ENCODE measurements at regions not wholly inside any gene's neighbourhood (a gene's known extent, or its start where the extent isn't known, plus 50 kb on each side); places are given as distances from the start of the nearest gene placed in this dataset.
"Not testable (repeated sequence)": the region's sequence is repeated elsewhere in the genome, so short reads cannot be mapped to it uniquely, and the experiment has no call there.

DNA sequence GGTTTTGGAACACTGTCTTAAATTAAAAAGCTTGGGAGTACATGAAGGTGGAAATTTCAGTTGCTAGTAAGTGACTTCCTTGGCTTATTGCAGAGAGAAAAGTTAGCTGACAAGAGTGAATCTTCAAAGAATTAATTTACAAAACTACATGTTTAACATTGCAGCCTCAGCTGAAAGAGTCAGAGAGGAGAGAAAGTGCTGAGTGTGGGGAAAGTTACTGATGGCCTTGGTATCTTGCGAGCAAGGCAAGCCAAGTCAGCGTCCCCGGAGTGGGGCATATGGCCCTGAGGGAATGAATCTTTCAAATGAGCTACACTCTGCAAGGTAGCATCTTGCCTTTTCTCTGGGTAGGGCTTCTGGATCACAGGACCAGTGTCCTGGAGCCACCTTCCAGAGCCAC lies 131.3 kb downstream of the LPIN1 start:
- no peak for DNase-seq

DNA sequence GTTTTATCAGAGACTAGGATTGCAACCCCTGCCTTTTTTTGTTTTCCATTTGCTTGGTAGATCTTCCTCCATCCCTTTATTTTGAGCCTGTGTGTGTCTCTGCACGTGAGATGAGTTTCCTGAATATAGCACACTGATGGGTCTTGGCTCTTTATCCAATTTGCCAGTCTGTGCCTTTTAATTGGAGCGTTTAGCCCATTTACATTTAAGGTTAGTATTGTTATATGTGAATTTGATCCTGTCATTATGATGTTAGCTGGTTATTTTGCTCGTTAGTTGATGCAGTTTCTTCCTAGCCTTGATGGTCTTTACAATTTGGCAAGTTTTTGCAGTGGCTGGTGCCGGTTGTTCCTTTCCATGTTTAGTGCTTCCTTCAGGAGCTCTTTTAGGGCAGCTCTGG lies 138.8 kb downstream of the LPIN1 start:
- DNase-seq, result not testable (repeated sequence)

DNA sequence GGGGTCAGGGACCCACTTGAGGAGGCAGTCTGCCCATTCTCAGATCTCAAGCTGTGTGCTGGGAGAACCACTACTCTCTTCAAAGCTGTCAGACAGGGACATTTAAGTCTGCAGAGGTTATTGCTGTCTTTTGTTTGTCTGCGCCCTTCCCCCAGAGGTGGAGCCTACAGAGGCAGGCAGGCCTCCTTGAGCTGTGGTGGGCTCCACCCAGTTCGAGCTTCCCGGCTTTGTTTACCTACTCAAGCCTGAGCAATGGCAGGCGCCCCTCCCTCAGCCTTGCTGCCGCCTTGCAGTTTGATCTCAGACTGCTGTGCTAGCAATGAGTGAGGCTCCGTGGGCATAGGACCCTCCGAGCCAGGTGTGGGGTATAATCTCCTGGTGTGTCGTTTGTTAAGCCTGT lies 140.5 kb downstream of the LPIN1 start:
- DNase-seq, result not testable (repeated sequence)

DNA sequence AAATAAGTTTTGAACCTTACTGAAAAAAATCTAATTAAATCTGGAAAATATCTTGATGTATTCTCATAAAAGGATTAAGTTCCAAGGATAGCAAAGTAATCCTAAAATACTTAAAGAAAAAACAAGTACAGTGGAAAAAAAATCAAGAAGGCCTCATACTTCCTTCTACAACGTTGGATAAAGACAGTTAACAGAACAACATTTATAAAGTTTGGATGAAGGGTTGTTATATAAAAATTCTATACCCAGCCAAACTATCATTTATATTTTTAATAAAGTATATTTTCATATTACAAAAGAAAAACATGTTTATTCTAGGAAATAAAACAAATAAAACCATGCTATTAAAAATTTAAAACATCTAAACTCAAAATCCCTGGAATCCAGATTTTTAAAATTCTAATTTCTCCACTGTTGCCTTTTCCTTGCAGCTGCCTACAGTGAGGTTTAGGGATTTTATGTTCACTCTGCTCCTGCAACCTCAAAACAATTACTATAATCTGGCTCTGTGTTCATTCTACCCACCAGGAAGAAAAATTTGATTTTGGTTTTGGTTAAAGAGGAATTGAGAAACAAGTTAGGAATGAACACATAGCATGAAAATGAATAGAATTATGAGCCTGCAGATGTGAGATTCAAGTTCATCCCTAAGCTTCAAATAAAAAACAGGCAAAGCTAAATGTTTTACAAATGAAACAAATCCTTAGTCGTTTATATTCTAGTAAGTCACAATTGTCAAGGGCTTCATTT lies 142.8 kb downstream of the LPIN1 start:
- DNase-seq, result no peak

DNA sequence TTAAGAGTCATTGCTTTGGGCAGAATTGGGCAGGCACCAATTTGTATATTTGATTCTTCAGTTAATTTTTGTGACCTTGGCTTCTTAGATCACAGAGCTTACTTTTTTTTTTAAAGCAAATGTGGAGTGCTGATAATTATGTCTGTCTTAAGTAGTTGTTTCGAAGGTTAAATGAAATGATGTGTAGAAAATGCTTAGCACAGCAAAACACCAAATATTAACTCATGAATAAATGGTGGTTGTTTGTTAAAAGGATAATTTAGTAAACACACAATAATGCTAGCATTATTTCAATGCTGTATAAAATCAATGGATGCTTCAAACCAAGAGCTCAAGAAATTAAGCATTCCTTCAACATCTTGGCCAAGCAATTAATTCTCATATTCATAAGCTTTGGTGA lies 143.4 kb downstream of the LPIN1 start:
- no peak for DNase-seq

DNA sequence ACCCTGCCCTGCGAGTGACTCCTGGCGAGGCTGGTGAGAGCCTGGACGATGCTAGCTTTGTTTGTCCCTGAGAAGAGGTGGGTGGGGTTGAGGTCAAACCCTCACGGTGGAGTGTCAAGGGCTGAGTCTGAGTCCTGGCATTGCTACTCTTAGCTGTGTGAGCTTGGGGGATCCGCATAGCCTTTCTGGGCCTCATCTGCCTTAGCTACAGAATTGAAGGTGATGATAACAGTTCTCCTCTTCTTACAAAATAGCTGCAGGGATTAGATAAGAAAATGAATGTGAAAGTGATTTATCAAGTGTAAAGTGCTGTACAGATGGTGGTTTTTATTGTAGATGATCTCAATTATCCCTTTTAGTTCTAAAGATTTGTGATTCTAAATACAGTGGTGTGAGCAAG lies 144.6 kb downstream of the LPIN1 start:
- no peak for DNase-seq

DNA sequence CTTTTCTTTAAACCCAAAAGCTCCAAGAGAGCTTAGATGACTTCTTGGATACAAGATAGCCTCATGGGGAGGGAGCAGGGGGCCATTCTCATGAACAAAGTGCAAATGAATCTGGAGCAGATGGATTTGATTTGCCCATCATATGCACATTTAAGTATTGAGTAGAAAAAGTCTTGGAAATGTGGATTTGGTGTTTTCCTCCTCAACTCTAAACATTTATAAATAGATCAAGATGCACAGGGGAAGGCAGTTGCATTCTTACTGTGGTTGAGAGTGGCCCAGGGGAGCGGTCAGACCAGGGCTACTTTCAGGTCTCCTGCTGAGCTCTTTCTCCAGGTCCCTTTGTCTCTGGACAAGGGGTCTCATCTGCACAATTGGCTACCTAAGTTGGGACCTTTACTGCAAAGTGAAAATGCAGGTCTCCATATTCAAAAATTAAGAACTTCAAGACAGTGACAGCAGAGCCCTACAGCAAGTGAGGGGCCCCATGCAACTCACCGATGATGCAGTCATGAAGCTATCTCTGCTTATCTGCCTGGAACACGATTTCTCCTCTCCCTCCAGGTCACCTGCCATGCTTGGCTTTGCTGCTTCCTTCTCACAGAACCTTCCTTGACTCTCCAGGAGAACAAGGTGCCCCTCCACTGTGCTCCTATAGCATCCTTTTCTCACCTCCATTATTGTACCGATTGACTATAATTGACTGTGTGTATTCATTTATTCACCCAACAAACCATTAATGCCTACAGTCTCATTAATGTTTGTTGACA lies 145.4 kb downstream of the LPIN1 start:
- no peak for DNase-seq

DNA sequence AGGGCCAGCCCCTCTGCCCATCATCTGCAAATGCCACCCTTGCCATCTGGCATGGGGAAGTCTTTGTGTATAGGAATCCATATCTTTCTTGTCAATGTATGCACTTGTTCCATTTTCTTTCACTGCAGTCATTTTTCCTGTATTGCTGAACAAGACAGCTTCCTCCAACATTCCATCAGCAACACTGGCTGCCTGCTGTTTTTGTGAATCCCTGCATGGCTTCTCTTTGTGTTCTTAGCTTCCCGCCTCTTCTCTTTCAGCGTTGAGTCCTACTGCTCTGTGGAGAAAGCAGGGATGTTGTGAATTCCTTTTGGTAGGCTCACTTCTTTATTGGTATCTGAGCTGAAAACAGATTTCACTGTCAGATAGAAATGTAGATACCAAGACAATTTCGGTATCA lies 150.0 kb downstream of the LPIN1 start:
- DNase-seq, result no peak

DNA sequence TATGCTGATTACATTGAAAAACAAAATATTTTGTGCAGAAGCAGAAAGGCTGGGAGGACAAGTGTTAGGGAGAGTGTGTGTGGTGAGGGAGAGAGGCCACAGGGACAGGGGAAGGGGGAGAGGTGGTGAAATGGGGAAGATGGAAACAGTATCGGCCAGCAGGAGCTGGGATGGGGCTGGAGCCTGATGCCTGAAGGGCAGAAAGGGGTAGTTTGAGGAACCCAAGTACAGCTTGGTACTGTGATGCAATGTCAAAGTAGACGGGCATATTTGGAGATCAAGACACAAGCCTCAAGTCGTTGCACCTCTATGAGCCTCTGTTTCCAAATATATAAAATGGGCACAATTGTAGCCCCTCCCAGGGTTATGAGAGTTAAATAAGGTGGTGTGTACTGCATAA lies 152.1 kb downstream of the LPIN1 start:
- no peak for DNase-seq

DNA sequence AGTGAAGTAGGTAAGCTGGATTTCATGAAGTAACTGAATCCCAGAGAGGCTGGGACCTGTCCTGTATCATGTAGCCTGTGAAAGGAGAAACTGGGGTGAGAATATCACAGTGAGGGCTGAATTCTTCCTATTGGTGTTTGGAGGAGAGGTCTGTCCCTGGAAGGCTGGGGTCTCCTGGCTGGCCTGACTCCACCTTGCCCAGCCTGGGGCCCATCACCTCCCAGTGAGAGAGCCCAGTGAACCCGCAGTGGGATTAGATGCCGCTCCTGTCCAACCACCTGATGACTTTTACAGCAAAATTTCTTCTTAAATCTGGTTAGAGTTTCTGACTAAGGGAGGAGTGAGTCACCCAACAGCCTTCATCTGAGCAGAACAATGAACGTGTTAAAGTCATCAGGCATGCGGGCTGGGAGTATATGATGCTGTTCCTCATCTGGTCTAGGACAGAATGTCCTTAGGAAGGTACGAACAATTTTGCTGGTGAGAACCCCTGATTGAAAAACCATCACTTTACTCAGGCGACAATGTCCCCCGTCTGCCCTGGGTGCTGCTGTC lies 152.9 kb downstream of the LPIN1 start:
- no peak for DNase-seq

DNA sequence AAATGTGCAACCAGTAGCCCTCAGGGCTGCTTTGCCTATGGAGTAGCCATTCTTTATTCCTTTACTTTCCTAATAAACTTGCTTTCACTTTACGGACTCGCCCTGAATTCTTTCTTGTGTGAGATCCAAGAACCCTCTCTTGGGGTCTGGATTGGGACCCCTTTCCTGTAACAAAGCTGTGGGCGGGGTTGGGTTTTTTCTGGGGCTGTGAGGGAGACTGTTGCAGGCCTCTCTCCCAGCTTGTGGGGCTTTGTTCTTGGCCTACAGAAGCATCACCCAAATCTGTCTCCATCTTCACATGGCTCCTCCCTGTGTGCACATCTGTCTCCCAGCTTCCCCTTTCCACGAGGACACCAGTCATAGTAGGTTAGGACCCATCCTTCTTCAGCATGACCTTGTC lies 154.5 kb downstream of the LPIN1 start:
- not testable (repeated sequence) for DNase-seq

DNA sequence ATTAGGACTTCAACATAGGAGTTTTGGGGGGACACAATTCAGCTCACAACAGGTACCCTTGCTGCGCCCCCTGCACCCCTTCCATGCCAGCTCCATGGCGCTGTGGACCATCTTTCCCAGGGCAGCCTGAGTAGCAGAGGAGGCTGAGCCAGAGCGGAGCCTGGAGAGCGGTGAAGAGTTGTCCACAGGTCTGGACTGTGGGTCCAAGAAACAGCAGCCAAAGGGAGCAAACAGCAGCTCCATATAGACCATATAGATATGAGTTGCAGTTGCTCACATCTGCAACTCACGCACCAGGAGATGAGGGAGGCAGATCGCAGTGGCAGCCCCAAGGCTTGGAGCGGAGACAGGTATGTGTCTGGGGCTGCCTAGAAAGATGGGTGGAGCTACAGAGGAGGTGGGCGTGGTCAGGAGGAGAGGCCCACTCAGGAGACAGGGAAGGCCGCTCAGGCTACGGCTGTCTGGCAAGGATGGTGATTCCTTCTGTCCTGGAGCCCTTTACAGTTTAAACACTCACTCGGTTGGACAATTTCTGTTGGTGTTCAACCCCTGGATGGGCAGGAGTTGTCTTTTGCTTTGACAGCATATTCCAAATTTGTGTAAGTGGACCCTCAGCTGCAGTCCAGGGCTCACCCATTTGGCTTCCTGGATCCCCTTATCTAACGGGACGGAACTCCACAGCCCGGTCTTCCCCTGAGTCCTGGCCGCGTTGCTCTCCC lies 155.1 kb downstream of the LPIN1 start:
- DNase-seq, result no peak

DNA sequence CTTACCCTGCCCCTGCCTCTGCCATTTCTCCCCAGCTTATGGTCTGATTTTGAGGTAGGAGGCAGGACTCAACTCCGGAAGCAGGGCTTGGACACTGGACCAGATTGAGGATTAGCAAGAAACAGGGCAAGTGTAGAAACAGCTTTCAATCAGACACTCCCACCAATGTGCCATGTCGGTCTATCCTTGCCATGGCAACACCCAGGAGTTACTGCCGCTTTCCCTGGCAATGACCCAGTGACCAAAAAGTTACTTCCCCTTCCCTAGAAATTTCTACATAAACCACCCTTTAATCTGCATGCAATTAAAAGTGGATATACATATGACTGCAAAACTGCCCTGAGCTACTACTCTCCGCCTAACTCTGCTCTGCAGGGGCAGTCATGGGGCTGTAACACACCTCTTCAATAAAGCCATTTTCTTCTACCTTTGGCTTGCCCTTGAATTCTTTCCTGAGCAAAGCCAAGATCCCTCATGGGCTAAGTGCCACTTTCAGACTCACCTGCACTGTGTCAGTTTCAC lies 156.7 kb downstream of the LPIN1 start:
- DNase-seq, result no peak

DNA sequence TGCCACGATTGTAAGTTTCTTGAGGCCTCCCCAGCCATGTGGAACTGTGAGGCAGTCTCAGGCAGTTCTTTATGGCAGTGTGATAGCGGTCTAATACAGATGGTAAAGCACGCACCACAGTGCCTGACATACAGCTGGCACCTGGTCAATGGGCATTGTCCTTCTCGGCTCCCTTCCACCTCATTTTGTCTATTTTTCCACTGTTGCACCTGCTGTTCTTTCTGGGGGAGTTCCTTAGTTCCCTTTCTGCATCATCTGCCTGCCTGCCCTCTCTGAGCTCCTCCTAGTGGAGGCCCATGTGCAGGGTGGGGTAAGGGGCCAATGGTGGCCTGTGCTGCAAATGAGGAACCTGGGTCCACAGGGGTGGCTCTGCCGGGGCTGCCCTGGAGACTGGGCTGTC lies 157.6 kb downstream of the LPIN1 start:
- DNase-seq, result no peak

DNA sequence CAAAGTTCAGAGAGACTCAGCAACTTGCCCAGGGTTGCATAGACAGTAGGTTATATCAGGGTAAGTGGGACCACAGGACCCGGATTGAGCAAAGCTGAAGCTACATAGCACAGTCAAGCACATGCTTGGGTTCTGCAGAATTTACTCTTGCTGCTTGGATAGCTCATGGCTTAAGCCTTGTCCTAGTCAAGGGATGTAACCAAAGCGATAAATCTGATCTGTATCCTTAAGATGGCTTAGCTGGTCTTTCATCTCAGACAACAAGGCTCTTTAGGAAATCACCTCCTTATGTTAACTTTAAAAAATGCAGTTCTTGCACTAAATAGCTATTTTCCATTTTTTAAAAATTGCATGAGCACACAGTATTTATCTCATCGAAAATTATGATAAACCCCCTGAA lies 158.5 kb downstream of the LPIN1 start:
- DNase-seq, result no peak

DNA sequence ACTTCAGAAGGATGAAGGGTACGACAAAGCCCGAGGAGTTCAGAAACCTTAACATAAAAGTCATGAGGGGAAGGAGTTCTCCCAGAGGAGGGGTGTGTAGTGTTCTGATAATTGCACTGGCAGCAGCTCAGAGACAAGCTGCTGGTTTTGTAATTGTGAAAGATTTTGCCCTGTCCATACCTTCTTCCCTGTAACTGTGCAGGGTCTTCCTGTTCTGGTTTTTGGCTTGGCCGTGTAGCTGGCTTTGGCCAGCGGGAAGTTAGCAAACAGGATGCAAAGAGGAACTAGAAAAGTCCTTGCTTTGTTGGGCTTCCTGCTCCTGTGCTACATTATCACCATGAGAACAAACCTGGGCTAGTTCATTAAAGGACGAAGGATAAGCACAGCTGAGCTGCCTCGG lies 160.8 kb downstream of the LPIN1 start:
- no peak for DNase-seq

DNA sequence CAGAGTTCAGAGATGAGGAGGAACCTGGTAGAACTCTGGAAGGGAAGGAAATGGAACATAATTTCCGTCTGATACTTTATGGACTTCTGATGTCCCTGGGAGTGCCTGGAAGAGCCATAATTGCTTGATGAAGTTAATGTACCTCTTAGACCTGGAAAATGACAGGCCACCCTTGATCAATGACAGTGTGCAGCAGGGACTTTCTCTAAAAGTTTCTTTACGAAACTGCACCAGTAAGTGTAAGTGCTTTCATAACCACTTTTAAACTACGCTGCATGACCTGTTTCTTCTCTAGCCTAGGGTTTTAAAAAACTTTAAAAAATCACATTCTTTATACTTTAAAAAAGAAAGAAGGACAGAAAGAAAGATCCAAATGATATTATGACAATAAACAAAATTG lies 164.5 kb downstream of the LPIN1 start:
- DNase-seq, result no peak

DNA sequence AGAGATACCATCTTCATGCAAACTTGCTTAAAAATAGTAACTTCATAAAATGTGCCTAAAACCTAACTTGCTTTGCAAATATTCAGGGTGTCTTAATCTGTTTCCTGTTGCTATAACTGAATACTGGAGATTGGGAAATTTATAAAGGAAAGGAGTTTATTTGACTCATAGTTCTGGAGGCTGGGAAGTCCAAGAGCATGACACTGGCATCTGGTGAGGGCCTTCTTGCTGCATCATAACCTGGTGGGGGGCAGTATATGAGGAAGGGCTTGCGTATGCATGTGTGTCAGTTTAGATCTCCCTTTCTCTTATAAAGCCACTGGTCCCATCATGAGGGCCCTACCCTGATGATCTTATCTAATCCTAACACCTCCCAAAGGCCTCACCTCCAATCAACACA lies 166.5 kb downstream of the LPIN1 start:
- no peak for DNase-seq

DNA sequence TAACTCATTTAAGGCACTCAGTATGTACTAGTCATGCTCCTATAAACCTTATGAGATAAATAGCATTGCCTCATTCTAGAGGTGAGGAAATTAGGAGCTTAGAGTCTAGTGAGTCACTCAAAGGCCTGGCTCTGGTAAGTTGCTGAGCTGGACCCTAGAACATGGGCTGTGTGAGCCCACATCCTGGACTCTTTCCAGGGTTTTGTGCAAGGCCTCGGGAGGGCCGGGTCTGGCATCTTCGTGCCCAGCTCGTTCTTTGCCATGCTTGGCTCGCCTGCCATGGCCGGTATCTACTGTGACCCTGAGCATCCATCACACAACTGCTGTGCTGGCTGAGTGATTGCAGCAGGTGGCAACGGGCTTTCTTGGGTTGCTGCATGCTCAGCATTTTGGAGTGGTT lies 168.0 kb downstream of the LPIN1 start:
- no peak for DNase-seq

DNA sequence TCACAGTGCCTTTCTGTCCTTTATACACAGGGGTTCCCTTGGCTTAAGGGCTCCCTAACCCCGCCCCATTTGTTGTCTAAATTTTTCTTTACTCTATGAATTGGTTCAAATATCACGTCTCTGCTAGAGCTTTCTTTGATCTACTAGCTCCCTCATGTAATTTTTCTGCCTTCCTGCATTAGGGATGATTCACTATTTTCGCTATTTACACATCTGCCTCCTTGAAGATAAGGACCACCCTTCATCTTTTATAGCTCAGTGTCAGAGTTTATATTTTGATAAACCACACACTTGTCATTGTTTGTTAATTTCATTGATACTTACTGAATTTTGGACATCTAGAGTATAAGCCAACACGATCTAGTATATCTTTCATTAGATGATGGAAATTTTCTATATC lies 169.2 kb downstream of the LPIN1 start:
- DNase-seq, result no peak

DNA sequence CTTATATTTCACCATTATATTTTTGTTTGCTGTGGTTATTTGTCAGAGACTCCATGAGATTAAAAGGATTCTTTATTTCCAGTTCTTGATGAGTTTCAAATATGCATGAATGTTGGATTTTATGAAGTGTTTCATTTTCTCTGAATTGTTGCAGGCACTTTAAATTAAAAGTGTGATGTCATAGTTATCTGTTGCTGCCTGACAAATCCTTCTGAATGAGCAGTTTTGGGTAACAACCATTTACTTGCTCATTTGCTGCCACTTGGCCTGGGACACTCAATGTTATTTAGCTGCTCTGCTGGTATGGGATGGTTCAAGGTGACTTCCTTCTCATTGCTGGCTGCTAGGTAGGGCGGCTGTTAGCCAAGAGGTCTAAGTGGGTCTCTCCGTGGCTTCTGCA lies 173.5 kb downstream of the LPIN1 start:
- DNase-seq, result no peak

DNA sequence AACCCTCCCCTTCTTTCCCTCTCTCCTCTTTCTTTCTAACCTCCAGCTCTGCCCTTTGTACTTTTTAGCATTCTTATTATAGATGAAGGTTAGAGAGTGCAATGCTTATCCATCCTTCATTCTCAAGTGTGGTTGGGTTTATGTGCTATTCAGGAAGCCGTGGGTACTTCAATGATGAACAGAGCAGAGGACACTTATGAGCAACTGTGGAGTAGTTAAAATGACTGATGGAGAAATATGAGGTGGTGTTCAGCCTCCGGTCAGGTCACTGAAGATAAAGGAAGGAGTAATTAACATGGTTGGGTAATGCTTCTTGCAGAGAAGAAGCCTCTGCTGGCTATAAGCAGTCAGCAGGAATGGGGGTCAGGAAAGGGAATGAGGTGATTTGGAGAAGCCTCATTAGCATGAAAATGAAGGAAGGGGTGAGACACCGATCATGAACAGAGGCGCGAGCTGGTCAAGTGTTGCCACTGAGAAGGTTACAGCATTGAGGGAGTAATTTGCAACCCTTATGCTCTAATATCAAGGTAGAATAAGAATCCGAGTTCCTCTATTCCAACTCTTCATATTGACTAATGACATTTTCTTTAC lies 174.7 kb downstream of the LPIN1 start:
- no peak for DNase-seq

DNA sequence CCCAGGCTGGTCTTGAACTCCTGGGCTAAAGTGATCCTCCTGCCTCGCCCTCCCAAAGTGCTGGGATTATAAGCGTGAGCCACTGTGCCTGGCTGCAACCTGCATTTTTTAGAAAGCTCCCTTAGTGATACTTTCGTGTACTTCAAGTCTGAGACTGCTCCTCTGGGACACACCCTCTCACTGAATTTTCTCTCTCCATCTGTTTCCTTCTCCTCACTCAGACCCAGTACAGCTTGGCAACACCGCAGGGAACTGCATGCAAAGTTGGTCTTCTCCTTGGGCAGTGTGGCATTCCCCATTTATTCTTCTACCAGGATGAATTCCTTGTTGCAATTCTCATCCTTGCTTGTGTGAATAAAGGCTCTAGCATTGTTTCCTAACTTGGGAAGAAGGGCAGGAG lies 175.9 kb downstream of the LPIN1 start:
- no peak for DNase-seq

Measured in NCI-H510A (cell line).